ENCODE measurements at regions not wholly inside any gene's neighbourhood (a gene's known extent, or its start where the extent isn't known, plus 50 kb on each side); places are given as distances from the start of the nearest gene placed in this dataset.
"Not testable (repeated sequence)": the region's sequence is repeated elsewhere in the genome, so short reads cannot be mapped to it uniquely, and the experiment has no call there.

GRCh38 chr4:131635191-131635590, 1513.9 kb upstream of the PCDH10 start:
- no peak for DNase-seq (ENCODE audit: low spot score)

- no peak for DNase-seq (ENCODE audit: low spot score)
Observed at GRCh38 chr4:131638781-131639180, 1510.3 kb upstream of the PCDH10 start.

GRCh38 chr4:131644619-131645018, 1504.5 kb upstream of the PCDH10 start:
- peak; percentile 24 for DNase-seq (ENCODE audit: low spot score)

- no peak for DNase-seq (ENCODE audit: low spot score)
Observed at GRCh38 chr4:131649227-131649626, 1499.9 kb upstream of the PCDH10 start.

- DNase-seq (ENCODE audit: low spot score), result no peak
Observed at GRCh38 chr4:131650951-131651350, 1498.1 kb upstream of the PCDH10 start.

GRCh38 chr4:131683314-131683713, 1465.8 kb upstream of the PCDH10 start:
- not testable (repeated sequence) for DNase-seq (ENCODE audit: low spot score)

- DNase-seq (ENCODE audit: low spot score), result no peak
Observed at GRCh38 chr4:131721883-131722282, 1427.2 kb upstream of the PCDH10 start.

GRCh38 chr4:131723069-131723468, 1426.0 kb upstream of the PCDH10 start:
- DNase-seq (ENCODE audit: low spot score), result not testable (repeated sequence)

- DNase-seq (ENCODE audit: low spot score), result peak; percentile 31
Observed at GRCh38 chr4:131724847-131725246, 1424.2 kb upstream of the PCDH10 start.

GRCh38 chr4:131725521-131725920, 1423.6 kb upstream of the PCDH10 start:
- not testable (repeated sequence) for DNase-seq (ENCODE audit: low spot score)

GRCh38 chr4:131726940-131727339, 1422.2 kb upstream of the PCDH10 start:
- not testable (repeated sequence) for DNase-seq (ENCODE audit: low spot score)

GRCh38 chr4:131727418-131727817, 1421.7 kb upstream of the PCDH10 start:
- not testable (repeated sequence) for DNase-seq (ENCODE audit: low spot score)

- not testable (repeated sequence) for DNase-seq (ENCODE audit: low spot score)
Observed at GRCh38 chr4:131729205-131729604, 1419.9 kb upstream of the PCDH10 start.

GRCh38 chr4:131729716-131730398, 1419.2 kb upstream of the PCDH10 start:
- DNase-seq (ENCODE audit: low spot score), result not testable (repeated sequence)

- not testable (repeated sequence) for DNase-seq (ENCODE audit: low spot score)
Observed at GRCh38 chr4:131730574-131730973, 1418.5 kb upstream of the PCDH10 start.

GRCh38 chr4:131732034-131732630, 1417.0 kb upstream of the PCDH10 start:
- DNase-seq (ENCODE audit: low spot score), result not testable (repeated sequence)

GRCh38 chr4:131734321-131734720, 1414.8 kb upstream of the PCDH10 start:
- not testable (repeated sequence) for DNase-seq (ENCODE audit: low spot score)

GRCh38 chr4:131734851-131735385, 1414.2 kb upstream of the PCDH10 start:
- not testable (repeated sequence) for DNase-seq (ENCODE audit: low spot score)

GRCh38 chr4:131738991-131739390, 1410.1 kb upstream of the PCDH10 start:
- DNase-seq (ENCODE audit: low spot score), result not testable (repeated sequence)

- not testable (repeated sequence) for DNase-seq (ENCODE audit: low spot score)
Observed at GRCh38 chr4:131741836-131742235, 1407.3 kb upstream of the PCDH10 start.

- DNase-seq (ENCODE audit: low spot score), result not testable (repeated sequence)
Observed at GRCh38 chr4:131742536-131743205, 1406.4 kb upstream of the PCDH10 start.

- not testable (repeated sequence) for DNase-seq (ENCODE audit: low spot score)
Observed at GRCh38 chr4:131743348-131743747, 1405.7 kb upstream of the PCDH10 start.
